ENCODE measurements at regions not wholly inside any gene's neighbourhood (a gene's known extent, or its start where the extent isn't known, plus 50 kb on each side); places are given as distances from the start of the nearest gene placed in this dataset.

DNA sequence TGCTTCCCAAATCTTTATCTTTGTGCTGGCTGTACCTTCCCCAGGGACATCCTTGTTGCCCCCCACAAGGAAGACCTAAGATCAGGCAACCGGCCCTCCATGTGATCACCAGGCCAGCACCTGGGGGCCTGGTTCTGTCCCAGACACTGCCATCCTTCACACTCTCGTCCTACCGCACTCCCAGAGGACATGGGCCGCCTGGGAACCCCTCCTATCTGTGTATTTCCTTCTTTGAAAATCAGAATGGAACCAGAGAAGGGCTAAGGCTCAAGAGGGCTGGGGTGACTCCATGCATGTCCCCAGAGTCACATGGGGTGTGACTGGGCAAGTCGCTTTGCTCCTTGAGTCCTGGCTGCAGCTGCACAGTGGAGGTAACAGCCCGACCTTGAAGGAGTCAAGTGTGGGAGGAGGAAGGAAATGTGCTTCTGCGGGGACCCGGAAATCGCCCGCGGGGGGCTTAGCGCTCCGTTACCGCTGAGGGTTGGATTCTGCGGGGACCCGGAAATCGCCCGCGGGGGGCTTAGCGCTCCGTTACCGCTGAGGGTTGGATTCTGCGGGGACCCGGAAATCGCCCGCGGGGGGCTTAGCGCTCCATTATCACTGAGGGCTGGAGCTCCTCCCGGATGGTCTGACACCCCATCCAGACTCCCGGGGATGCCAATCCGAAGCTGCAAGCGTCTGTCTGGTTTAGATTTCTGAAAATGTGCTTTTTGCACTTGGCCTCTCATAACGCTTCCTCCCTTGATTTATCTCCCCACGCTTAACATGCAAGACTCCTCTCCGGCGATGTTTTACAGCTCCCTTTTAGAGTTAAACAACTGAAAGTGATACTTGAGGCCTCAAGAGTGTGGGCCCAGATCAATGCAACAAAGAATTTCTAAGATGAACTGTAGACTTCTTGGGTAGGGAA, 278.9 kb downstream of the NPHP4 start:
- no peak for DNase-seq (ENCODE audit: low read depth)

DNA sequence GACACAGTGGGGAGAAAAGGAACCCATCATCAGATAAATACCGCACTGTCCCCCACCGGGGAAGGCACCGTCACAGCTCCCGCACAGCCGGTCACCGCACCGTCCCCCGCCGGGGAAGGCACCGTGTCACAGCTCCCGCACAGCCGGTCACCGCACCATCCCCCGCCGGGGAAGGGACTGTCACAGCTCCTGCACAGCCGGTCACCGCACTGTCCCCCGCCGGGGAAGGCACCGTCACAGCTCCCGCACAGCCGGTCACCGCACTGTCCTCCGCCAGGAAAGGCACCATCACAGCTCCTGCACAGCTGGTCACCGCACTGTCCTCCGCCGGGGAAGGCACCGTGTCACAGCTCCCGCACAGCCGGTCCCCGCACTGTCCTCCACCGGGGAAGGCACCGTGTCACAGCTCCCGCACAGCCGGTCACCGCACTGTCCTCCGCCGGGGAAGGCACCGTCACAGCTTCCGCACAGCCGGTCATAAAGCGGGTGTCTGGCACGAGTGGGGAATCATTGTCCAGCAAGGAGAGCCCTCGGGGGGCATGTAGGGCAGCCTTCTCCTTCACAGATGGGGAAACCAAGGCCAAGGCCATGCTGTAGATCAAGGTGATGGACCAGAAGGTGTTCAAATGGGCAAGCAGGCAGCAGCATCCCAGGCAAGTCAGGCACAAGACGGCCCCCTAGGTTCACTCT, 280.1 kb downstream of the NPHP4 start:
- DNase-seq (ENCODE audit: low read depth) = no peak

DNA sequence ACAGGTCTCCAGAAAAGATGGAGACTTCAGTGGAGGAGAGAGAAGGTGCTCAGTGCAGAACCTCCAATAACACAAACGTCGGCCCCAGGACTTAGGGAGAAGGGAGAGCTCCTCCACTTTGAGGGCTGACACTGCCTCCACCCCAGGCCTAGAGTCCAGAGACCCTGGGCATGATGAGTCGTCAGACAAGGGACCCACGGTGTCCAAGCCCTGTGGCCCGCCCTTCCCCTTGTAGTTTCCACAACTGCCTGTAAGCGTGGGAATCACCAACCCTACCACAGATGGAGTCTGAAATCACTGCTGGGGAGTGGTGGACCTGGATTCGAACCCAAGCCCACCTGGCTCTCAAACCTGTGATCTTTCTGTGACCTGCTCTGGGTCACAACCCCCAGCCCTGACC, 281.1 kb downstream of the NPHP4 start:
- DNase-seq (ENCODE audit: low read depth) = no peak

DNA sequence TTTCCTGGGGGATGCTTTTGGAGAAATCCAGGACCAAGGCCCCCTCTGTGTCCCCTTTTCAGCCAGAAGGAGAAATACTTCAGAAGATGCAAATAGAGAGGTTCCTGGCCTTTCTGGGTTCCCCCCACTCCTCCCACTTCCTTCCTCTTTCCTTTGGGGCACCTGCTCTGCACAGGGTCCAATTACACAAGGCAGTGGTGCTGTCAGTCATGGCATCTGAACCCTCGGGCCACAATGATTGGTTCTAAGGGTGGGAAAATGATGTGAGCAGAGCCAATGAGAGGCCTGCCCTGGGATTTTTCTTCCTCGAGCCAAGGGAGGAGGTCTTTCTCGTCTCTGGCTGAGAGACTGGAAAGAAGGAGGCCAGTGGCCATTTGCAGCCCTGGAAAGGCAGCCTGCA, 282.2 kb downstream of the NPHP4 start:
- DNase-seq (ENCODE audit: low read depth) = no peak

DNA sequence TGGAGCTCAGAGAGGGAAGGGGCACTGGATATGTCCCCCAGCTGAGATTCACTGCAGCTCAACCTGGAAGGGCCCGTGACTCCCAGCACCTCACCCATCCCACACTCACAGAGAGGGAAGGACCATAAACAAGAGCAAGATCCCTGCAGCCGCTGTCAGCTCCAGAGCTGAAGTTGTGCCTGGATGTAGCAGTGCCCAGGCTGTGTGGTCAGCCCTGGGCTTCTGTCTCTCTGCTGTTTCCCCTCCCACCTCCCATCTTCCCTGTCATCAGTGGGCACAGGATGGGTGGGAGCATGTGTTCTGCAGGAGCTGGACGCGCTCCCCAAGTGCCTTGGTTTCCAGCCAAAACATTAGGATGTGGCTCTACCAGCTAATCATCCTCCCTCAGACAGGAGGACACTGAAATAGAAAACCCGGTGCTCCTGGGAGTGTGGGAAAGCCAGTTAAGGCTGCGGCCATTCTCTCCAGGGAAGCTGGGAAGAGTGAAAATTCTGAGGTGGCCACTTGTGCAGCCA, 282.7 kb downstream of the NPHP4 start:
- DNase-seq (ENCODE audit: low read depth) = no peak

DNA sequence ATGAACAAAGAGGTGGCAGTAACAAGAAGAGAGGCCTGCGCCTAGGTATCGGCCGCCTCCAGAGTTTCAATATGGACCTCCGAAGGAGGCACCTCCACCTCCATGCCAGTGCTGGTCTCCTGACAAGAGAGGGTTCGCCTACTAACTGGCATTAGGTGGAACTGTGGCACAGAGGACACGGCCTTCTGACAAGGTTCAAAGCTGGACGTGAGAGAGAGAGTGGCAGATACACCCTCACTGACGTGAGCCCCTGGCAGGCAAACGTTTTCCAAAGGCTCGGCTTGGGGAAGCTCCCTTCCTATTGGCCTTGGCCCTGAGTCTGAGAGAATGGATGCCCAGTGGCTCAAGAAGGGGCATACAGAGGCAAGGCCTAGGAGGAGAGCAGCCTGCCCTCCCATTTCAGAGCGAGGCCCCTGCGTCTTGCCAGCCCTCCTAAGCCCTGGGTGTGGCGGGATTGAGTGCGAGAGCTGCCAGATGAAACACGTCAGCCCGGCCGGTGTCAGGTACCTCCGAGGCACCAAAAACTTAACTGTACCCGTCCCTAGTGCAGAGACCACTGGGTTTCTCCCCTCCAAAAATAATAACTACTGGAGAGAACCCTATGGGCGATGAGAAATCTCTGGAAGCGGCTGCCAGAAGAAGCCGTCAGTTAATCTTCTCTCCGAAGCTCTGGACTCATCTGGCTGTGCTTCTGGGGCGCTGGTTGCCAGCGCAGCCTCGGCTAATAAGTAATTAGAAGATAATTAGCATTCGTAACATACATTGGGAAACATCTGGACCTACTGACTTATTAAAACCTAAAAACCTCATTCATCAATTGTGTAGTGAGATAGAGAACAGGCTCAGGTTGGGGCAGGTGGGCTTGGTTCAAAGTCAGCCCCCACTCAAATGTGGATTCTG, 283.6 kb downstream of the NPHP4 start:
- no peak for DNase-seq (ENCODE audit: low read depth)

DNA sequence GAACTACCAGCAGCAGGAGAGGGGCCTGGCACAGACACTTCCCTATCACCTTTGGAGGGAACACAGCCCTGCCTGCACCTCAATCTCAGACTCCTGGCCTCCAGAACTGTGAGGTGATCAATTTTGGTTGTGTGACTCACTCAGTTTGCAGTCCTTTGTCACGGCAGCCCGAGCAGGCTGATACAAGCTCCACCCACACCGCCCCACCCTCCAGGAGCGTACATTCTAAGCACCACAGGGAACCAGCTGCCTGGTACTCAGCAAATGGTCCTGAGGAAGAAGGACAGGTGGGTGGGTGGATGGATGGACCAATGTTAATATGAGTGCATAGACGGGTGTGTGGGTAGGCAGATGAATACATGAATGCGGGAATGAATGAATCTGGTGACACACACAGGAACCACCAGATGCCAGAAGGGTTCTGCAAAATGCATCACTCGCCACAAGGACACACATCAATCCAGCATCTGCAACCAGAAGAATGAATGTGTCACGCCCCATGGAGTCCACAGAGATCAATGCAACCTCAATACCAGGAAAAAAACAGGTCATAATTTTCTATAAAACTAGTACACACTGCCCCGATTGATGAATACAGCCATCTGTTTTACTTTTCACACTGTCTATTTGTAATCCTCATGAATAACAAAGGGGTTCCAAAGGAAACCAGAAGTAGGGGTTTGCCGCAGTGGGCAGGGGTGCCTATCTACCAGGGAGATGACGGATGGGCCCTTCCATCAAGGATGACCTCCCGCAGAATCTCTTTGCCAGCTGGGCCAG, 284.5 kb downstream of the NPHP4 start:
- no peak for DNase-seq (ENCODE audit: low read depth)

DNA sequence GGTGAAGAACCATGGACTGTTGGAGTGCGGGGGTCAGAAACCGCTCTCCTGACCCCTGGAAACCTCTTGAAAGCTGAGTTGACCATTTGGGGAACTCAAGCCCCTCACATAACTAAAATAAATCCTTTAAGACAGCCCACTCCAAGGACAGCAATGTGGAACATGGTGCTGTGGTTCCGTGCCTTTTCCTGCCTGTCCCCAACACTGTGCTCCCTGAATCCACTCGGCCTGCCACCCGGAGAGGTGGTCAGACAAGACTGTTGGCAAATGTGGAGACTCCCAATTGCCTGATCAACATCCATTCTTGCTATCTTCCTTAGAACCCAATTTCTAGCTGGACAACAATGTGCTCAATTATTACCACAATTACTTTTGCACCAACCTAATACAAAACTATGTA, 286.0 kb downstream of the NPHP4 start:
- DNase-seq (ENCODE audit: low read depth) = no peak

DNA sequence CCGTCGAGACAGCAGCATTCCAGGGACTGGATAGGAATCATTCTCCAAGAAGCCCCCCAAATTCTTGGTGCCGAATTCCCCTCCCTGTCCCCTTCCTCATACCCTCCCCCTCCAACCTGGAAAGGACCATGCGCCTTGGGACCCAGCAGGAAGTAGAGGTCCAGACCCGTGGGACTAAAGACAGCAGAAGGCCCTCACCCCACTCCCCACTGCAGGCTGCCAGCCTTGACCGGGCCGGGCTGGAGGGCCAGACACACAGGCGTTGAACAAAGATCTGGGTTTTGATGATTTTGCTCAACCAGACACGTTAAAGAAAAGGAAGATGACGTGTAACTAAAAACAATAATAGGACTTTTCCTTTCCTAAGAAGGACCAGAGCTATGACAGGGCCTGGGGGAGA, 286.5 kb downstream of the NPHP4 start:
- no peak for DNase-seq (ENCODE audit: low read depth)

DNA sequence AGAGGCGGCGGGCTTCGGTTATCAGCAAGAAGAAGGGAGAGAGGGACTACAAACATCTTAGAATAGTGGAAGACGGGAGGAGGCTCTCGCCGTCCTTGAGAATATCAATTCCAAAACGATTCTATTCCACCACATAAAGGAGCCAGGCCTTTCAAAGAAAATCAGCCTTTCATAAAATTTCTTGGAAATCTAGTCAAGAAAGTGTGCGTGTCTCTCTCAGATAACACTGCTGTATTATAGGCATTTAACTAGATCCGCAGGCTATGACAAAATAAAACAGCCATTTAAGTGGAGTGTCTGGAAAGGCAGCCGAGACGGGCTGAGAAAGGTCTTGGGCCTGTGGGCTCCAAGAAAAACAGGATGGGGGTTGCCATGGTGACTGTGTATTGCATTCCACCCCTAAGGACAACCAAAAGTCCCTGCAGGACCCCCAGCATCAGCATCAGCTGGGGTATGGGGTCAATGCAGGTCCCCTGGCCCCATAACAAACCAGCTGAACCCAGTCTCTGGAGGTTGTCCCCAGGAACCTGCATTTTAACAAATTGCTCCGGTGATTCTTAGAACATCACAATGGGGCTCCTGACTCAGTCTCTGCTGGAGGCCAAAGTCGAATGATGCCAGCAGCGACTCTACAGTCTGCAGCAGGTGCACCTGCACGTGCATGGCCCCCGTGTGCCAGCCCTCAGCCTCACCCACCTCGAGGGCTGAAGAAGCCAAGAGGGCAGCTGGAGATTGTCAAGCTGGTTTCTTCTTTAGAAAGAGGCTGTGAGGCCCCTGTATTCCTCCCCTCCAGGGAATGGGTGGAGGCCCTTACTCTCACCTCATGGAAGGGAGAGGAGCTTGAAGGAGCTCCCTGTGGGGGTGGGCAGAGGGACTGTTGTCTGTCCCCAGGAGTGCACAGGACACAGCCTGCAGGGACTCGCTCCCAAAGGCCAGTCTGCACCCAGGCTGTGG, 287.4 kb downstream of the NPHP4 start:
- no peak for DNase-seq (ENCODE audit: low read depth)

DNA sequence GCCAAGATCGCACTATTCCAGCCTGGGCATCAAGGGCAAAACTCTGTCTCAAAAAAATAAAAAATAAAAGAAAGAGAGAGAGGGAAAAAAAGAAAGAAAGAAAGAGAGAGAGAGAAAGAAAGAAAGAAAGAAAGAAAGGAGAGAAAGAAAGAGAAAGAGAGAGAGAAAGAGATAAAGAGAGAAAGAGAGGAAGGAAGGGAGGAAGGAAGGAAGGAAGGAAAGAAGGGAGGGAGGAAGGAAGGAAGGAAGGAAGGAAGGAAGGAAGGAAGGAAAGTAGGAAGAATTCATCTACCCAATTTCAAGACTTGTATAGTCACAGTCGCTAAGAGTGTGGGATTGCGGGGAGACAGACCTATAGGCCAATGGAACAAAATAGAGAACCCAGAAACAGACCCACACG, 290.6 kb downstream of the NPHP4 start:
- no peak for DNase-seq (ENCODE audit: low read depth)

DNA sequence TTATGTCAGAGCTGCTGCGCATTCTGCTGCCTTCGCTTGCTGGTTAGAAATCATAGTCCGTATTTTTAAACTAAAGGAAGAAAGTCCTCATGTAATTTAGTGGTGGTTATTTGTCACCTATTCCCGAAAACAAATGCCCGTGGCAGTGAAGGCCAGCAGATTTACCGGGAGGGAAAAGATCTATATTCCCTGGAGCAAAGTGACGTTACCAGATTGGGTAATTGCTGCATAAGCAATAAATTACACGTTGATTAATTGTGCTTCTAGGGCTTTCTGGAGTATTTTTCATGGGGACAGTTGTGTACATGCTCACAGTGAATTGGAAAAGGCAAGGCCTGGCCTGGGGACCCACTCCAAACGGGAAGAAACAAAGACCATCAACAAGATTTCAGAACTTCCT, 298.7 kb downstream of the NPHP4 start:
- no peak for DNase-seq (ENCODE audit: low read depth)

DNA sequence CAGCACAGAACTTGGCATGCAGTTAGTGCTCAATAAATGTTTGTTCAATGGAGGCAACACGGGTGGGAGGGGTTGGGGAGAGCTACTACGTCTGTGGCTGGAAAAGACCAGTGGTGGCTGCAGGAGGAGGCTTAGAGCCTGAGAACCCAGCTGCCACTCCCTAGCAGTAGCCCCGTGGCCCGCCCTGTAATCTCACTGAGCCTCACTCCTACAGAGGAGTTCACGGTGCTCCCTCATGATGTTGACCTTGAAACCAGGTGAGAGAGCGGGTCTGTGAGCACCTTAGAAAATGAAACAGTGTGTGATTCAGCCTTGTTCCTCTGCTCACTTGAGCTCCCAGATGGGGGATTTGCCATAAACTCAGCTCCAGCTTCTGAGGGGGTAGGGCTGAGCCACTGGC, 299.6 kb downstream of the NPHP4 start:
- DNase-seq (ENCODE audit: low read depth) = no peak

DNA sequence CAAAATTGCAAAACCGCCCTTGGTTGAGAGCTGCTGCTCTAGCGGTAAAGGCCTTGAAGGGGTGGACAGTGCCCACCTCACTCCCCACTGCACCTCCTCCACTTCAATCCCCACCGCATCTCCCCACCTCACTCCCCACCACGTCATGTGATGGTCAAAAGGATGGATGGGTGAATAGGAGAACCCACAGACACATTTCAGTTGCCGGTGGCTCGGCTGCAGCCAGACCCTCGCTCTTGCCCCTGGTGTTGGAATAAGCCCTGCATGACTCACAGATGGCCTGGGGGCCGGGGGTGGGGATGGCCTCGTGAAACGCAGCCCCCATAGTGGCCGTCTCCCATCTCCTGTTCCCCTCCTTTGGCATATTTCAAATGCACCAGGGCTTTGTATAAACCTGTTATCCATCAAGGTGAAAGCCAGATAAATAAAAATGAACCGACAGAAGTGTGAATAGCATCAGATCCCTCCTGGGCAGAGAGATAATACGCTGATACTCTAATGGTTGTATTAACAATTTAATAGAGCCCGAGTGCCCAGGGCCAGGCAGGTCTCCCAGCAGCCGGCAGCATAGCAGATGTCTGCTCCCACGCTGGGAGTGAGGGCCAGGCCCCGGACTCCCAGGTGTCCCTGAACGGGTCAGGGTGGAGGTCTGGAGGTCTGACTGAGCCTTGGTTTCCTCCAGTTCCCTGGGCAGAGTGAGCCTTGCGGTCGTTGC, 300.3 kb downstream of the NPHP4 start:
- DNase-seq (ENCODE audit: low read depth) = no peak

DNA sequence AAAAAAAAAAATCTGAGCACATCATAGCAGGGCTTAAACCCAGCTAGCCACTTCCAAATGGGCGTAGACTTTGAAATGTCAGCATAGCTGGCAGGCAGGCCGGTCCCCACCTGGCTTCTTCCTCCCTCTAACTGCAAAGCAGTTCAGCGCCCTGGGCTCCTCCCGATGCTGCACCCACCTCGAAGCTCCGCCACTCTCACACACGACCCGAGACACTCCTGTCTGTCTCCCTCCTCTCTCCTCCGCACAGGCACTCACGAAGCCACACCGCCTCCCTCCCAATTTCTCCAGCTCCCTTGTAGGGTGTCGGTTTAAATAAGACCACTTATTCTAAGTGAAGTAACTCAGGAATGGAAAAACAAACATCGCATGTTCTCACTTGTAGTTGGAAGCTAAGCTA, 301.3 kb downstream of the NPHP4 start:
- DNase-seq (ENCODE audit: low read depth) = no peak

DNA sequence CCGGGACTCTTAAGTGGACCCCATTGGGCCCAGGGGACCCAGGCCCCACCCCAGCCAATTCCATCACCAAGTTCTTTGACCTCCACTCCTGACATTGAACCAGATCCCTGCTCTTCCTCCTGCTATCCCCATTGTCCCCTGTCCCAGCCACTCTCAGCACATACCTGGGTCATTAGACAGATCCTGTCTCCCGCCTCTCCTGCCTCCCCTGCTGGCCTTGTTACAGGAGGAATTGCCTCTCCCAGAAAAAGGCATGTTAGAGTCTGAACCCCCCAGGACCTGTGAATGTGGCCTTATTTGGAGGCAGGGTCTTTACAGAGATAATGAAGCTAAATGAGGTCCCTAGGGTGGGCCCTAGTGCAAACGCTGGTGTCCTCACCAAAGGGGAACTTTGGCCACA, 301.9 kb downstream of the NPHP4 start:
- DNase-seq (ENCODE audit: low read depth) = no peak

DNA sequence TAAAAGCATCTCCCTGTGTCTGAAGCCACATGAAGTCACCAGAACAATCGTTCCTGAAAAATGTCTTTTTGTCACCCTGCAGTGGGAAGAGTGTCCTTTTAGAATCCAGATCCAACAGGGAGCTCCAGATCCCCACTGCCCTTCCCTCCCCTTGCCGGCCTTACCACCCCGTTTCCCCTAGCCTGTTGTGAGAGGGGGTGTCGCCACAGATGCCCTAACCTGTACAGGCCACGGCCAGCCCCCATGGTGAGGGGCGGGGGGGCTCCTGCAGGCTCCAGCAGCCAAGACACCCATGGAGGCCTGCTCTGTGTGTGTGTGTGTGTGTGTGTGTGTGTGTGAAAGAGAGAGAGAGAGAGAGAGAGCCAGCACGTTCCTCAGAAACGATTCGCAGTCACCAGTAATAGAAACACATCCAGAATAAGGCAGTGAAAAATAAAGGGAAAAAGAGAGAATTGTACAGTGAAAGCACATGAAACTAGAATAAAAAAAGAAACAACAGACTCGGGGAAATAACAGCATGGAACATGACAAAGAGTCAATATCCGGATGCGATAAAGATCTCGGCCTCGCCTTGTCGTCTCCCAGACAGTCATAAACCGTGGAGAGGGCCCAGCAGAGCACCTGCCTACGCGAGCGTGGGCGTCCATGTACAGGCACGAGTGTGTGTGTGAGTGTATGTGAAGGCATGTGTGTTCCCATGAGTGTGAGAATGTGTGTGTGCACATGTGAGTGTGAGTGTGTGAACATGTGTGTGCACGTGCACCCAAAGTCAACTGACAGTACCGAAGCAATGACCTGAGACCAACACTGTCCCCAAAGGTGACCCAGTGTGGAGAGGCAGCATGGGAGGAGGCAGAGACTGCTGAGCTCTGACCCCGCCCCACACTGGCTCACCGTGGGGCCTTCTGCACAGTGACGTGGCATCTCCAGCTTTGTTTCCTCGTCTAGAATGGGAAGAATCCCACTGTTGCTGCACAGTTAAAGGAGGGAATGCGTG, 303.8 kb downstream of the NPHP4 start:
- no peak for DNase-seq (ENCODE audit: low read depth)
